DMS 273 treated with DMSO at 0.1 percent for 48 hours (cell line): ENCODE measurements at regions not wholly inside any gene's neighbourhood (a gene's known extent, or its start where the extent isn't known, plus 50 kb on each side); places are given as distances from the start of the nearest gene placed in this dataset.
A peak's percentile ranks its signal among the peaks of the same experiment; 100 is the strongest.
"Not testable (repeated sequence)": the region's sequence is repeated elsewhere in the genome, so short reads cannot be mapped to it uniquely, and the experiment has no call there.

Experiments
- DNase-seq: peaks from one replicate; lab custom pipeline; 2025; lab: John Stamatoyannopoulos, UW

DNA sequence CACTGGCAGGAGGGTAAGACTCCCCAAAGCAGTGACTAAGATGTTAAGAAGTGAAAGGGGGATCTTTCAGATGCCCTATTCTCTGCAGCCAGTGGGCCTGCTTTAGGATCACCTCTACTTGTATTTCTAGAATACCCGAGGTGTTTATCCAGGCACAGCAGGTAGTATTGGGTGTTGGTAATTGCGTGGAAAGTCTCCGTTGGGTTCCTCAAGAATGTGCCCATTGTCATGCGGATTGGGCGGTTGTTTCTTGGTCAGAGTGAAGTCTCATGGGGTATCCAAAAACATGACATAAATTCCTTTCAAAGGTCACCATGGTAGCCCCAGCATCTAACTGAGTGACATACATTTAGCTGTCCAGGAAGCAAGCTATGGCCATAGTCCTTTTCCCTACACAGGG lies 308.8 kb downstream of the RPIA start:
- DNase-seq, result no peak

GRCh38 chr2:89004238-89004637 lies 312.8 kb downstream of the RPIA start:
- DNase-seq, result not testable (repeated sequence)

DNA sequence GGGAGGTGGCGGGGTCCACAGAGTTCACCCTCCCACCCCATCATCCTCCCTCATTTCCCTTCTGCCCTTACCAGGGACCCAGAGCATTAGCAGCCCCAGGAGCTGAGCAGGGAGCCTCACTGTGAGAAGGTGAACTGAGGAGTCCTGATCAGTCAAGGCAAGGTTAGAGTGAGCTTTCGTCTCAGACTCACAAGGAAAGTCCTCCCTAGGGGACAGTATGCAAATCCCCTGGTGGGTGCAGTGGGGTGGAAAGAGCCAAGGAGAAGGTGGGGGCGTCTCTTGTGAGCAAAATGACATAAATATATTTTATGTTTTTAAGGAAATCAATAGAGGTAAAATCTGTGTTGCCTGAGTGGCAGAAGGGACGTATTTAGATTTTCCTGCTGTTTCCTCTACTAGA lies 329.1 kb downstream of the RPIA start:
- DNase-seq, result not testable (repeated sequence)

DNA sequence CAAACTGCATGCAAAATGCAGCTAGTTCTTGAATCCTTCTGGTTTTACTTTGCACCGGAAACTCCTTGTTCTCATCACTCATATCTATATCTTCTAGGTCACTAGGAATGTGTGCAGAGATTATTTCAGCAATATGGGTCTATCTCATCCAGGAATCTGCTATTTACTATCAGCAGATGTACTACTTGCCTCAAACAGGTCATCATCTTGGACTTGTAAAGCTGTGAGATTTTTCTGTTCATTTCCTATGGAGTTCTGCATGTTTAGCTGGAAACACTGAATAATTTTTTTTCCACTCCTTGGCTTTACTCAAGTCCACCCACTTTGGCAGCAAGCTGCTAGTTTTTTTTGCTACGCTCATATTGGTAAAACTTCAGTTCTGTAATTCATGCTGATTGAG lies 334.8 kb downstream of the RPIA start:
- not testable (repeated sequence) for DNase-seq

DNA sequence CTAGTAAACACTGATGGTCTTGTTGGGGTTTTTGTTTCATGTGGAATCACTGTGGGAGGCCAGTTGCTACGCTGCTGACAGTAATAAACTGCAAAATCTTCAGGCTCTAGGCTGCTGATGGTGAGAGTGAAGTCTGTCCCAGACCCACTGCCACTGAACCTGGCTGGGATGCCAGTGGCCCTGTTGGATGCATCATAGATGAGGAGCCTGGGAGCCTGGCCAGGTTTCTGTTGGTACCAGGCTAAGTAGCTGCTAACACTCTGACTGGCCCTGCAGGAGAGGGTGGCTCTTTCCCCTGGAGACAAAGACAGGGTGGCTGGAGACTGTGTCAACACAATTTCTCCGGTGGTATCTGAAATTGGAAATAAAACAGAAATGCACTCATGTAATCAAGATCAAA lies 335.6 kb downstream of the RPIA start:
- not testable (repeated sequence) for DNase-seq

DNA sequence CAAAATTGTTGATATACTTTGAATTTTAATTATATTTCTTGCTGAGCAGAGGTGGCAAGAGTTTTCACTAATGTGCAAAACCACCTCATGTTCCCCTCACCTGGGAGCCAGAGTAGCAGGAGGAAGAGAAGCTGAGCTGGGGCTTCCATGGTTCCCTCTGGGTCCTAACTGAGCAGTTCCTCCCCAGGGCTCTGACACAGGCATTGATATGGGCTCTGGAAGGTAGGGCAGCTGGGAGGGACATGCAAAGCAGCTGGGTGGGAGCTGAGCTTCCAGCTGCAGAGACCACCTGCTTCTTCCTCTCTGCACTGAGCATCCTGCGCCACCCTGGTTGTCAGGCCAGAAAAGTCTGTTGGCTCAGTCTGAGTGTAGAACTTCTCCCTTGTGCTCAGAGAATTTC lies 336.1 kb downstream of the RPIA start:
- DNase-seq, result not testable (repeated sequence)

GRCh38 chr2:89029257-89029656 lies 337.8 kb downstream of the RPIA start:
- DNase-seq, result not testable (repeated sequence)

DNA sequence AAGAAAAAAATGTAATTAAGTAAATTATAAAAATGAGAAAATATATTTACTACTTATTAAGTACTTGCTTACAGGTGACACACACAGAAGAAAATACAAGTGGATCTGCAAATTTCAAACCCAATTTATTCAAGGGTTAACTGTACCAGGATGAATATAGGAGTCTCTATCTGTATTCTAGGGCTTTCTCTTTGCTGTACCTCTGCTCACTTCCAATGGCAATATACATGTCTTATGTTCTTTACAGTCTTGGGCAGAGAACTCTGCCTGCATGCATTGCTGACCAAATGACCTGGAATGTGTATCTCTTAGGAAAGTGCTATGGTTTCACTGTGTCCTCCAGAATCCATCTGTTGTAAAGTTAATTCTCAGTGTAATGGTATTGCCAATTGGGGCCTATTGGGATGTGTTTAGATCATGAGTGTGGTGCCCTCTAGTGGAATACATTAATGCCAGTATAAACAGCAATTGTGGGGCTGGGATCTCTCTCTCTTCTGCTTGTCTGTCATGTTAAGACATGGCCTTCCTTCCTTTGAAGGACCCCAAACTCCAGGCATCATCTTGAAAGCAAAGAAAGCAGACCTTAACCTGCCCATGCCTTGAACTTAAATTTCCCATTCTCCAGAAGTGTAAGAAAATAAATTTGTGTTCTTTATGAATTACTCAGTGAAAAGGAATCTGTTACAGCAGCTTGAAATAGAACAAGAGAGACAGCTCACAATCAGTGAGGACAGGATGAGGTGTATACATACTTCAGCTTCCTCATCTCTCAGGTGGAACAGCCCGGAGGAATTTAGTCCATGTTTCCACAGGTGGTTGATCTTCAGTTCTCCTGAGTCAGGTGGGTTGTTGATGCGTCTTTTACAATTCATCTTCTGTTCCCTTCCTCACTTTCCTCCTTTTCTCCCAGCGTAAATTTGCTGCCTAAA lies 356.9 kb downstream of the RPIA start:
- peak; percentile 2 for DNase-seq

DNA sequence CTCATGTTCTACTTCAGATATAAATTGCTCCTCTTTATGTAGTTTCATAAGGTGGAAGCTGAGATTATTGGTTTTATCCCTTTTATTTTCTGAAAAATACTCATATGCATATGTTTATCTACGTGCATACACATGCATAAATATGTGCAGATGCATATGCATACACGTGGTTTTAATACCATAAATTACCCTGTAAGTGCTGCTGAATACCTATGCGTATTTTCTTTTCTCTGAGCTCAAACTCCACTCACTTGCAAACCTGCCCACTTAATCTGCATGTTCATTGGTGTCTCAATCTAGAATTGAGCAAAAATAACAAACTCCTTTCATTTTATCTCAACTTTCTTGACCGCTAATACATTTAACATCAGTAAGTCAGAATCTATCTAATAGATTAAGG lies 367.1 kb downstream of the RPIA start:
- DNase-seq, result not testable (repeated sequence)

DNA sequence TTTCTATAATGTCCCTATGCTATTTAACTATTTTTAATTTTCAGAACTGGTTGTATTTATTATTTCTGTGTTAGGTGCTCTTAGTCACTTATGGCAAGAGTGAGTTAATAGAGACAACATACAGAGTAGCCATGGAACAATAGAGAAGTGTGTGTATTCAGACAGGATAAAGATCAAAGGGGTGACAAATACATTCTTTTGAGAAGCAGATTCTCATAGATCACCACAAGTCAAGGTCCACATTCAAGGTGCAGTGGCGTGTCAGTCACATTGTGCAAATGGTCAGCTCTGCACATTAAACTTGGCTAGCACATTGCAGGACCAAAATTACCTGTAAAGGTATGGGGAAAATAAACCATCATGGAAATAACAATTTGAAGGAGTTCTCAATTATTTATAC lies 369.7 kb downstream of the RPIA start:
- not testable (repeated sequence) for DNase-seq

DNA sequence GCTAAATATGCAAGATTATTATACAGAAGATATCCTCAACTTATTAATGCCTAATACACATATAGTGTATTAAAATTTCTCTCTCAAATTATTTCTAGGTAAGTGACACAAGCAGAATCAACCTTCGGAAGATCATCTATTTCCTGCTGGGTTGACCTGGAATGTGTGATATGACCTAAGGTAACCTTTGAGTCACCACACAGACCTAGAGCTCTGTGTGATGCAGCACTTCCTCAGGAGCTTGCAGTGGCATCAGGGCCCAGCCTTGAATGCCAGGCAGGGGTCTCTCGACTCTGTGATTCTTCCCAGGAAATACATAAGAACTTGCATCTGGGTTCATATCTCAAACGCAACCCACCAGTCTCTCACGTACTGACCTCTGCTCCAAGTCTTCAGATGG lies 385.3 kb downstream of the RPIA start:
- not testable (repeated sequence) for DNase-seq

DNA sequence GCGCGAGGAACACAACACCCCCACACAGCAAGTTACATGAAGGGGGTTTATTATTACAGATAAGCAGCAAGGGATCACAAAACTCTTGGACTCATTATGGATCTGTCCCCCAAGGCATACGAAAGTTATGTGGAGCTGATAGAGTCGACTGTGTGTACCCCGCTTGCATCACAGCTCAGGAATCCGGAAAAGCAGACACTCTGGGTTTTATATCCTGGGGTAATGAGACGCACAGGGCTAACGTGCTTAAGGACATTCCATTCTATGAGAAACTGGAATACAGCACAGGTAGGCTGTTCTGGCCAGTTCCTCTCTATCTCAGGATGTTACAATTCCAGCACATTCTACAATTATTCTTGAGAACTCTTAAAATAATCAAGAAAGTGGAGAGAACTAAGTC lies 401.4 kb downstream of the RPIA start:
- DNase-seq, result not testable (repeated sequence)

- DNase-seq, result not testable (repeated sequence)
Observed at GRCh38 chr2:89095060-89095459, 403.6 kb downstream of the RPIA start.

GRCh38 chr2:89102587-89102986 lies 411.1 kb downstream of the RPIA start:
- not testable (repeated sequence) for DNase-seq

GRCh38 chr2:89106369-89107019 lies 415.0 kb downstream of the RPIA start:
- not testable (repeated sequence) for DNase-seq

- DNase-seq, result not testable (repeated sequence)
Observed at GRCh38 chr2:89112434-89112833, 421.0 kb downstream of the RPIA start.

GRCh38 chr2:89113286-89113685 lies 421.8 kb downstream of the RPIA start:
- not testable (repeated sequence) for DNase-seq

DNA sequence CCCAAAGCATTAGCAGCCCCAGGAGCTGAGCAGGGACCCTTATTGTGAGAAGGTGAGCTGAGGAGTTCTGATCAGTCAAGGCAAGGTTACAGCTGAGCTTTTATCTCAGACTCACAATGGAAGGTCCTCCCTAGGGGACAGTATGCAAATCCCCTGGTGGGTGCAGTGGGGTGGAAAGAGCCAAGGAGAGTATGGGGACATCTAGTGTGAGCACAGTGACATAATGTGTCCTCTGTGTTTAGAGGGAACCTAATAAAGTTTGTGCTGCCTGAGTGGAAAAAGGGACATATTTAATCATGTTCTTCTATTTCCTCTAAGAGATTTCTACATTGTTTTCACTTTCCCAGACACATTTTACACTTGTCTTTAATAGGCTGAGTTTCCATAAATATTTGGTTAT lies 438.0 kb downstream of the RPIA start:
- not testable (repeated sequence) for DNase-seq

DNA sequence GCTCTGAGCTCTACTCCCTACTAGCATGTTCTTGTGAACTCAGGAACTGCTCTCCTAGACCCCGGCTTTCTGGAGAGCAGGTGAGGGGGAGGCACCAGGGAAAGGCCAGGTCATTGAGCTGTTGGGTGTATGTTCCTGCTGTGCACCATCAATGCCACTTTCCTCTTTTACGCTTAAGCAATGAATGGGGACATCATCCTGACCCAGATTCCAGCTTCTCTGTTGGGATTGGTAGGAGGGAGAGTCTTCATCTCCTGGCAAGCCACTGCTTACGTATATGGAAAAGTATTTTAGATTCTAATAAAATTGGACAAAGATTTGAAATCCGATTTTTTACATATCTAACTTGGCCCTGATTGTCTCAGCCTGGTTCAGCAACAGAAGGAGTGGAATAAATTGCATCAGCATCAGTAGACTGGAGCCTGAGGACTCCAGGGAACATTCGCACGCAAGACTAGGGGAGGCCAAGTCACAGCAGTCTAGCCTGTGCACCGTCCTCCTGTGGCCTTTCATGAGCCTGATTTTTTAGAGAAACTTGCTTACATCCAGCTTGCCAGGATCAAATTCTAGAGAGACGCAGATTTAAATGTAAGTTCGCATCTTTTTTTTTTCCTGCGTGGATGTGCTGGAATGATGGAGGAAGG lies 439.3 kb downstream of the RPIA start:
- DNase-seq, result not testable (repeated sequence)

DNA sequence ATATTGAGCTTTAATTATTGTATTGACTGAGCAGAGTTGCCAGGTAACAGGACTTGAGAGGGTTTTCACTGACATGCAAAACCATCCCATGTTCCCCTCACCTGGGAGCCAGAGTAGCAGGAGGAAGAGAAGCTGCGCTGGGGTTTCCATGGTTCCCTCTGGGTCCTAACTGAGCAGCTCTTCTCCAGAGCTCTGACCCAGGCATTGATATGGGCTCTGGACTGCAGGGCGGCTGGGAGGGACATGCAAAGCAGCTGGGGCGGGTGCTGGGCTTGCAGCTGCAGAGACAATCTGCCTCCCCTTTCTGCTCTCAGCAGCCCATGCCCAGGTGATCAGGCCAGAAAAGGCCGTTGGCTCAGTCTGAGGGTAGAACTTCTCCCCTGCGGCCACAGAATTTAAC lies 451.5 kb downstream of the RPIA start:
- DNase-seq, result not testable (repeated sequence)

DNA sequence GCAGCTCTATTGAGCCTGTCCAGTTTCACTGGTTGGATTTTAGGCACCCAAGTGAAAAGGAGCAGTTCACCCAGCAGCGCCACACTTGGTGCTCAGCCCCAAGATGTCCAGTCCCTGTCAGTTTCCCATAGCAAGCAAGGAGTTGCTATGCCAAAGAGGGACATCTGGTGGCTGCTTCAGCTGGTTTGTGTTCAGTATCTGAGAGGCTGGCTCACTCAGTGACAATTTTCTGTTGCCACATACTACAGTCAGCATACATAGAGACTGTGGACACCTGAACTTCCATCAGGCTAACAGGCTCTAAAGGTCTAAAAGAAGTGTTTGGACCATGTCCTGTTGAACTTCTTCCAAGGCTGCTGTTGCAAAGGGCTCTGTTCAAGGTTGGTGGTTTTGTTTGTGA lies 453.9 kb downstream of the RPIA start:
- DNase-seq, result not testable (repeated sequence)

- DNase-seq, result not testable (repeated sequence)
Observed at GRCh38 chr2:89148256-89148655, 456.8 kb downstream of the RPIA start.

DNA sequence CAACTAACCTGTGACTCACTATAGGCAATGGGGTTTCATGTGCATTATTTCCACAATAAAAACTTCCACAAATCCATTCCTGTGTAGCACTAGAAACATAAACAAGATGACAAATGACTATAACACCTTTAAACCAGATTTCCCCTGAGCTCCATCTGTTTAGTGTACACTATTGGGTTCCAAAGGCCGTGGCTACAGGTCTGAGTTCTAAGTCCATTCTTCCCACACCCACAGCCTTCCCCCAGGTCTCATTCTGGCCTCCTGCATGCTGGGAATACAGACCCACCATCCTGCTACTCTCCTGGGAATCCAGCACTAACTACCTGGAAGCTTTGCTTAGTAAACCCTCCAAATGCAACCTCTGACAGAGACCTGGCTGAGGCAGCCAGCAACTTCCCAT lies 460.2 kb downstream of the RPIA start:
- not testable (repeated sequence) for DNase-seq
